ENCODE measurements at regions not wholly inside any gene's neighbourhood (a gene's known extent, or its start where the extent isn't known, plus 50 kb on each side); places are given as distances from the start of the nearest gene placed in this dataset.

DNA sequence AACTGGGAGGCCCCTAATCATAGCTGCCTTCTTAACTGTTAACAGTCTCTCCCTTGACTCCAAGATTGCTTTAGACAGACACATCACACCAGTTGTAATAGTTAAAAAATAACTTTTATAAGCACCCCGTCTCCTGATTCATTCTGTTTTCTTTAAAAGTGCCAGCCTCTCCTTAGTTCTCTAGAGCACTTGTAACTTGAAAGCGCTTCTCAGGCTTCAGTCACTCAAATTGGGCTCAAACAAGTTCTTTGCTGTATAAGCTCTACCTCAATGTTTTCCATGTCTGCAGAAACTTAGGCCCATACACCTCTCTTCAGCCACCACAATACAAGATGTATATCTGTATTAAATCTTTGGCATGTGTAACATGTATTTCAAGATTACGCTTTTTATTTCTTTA lies 169.6 kb downstream of the GABRG1 start:
- TF ChIP-seq, protein P1, sequence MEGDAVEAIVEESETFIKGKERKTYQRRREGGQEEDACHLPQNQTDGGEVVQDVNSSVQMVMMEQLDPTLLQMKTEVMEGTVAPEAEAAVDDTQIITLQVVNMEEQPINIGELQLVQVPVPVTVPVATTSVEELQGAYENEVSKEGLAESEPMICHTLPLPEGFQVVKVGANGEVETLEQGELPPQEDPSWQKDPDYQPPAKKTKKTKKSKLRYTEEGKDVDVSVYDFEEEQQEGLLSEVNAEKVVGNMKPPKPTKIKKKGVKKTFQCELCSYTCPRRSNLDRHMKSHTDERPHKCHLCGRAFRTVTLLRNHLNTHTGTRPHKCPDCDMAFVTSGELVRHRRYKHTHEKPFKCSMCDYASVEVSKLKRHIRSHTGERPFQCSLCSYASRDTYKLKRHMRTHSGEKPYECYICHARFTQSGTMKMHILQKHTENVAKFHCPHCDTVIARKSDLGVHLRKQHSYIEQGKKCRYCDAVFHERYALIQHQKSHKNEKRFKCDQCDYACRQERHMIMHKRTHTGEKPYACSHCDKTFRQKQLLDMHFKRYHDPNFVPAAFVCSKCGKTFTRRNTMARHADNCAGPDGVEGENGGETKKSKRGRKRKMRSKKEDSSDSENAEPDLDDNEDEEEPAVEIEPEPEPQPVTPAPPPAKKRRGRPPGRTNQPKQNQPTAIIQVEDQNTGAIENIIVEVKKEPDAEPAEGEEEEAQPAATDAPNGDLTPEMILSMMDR (IDR thresholded peaks at IDR 0.05) = no peak
- no peak for TF ChIP-seq POLR2AphosphoS5 (IDR thresholded peaks at IDR 0.05)
